GM19099 (cell line): ENCODE measurements at regions not wholly inside any gene's neighbourhood (a gene's known extent, or its start where the extent isn't known, plus 50 kb on each side); places are given as distances from the start of the nearest gene placed in this dataset.

Source experiments
- POLR2A ChIP-seq: IDR thresholded peaks from 3 replicates; pipeline ENCODE4 v1.6.1; 2011; ENCODE audit warnings: low read depth; ENCODE audit not compliant: insufficient read length; ENCODE audit errors: extremely low read depth

- no peak for TF ChIP-seq POLR2A
These were observed 272.1 kb downstream of the S1PR1 start for GRCh38 chr1:101508913-101509312.

GRCh38 chr1:101509370-101509769, 272.6 kb downstream of the S1PR1 start:
- TF ChIP-seq POLR2A, result no peak

- TF ChIP-seq POLR2A, result no peak
These were observed 274.5 kb downstream of the S1PR1 start for GRCh38 chr1:101511202-101511891.

- TF ChIP-seq POLR2A, result no peak
These were observed 283.5 kb downstream of the S1PR1 start for GRCh38 chr1:101520302-101520701.

GRCh38 chr1:101522486-101522885, 285.7 kb downstream of the S1PR1 start:
- no peak for TF ChIP-seq POLR2A

- TF ChIP-seq POLR2A, result no peak
These were observed 290.0 kb downstream of the S1PR1 start for GRCh38 chr1:101526813-101527212.

- TF ChIP-seq POLR2A, result no peak
These were observed 295.6 kb downstream of the S1PR1 start for GRCh38 chr1:101532377-101532776.

GRCh38 chr1:101540161-101540560, 303.3 kb downstream of the S1PR1 start:
- TF ChIP-seq POLR2A, result no peak

- no peak for TF ChIP-seq POLR2A
These were observed 310.1 kb downstream of the S1PR1 start for GRCh38 chr1:101546885-101547284.

- no peak for TF ChIP-seq POLR2A
These were observed 310.5 kb downstream of the S1PR1 start for GRCh38 chr1:101547357-101547756.

- TF ChIP-seq POLR2A, result no peak
These were observed 311.6 kb downstream of the S1PR1 start for GRCh38 chr1:101548376-101548775.

- TF ChIP-seq POLR2A, result no peak
These were observed 313.8 kb downstream of the S1PR1 start for GRCh38 chr1:101550581-101550980.

GRCh38 chr1:101566883-101567538, 330.2 kb downstream of the S1PR1 start:
- TF ChIP-seq POLR2A, result no peak

- no peak for TF ChIP-seq POLR2A
These were observed 330.9 kb downstream of the S1PR1 start for GRCh38 chr1:101567582-101568189.

- TF ChIP-seq POLR2A, result no peak
These were observed 350.9 kb downstream of the S1PR1 start for GRCh38 chr1:101587741-101588140.

- no peak for TF ChIP-seq POLR2A
These were observed 351.9 kb downstream of the S1PR1 start for GRCh38 chr1:101588677-101589076.
